Calu3 (cell line): ENCODE measurements at regions not wholly inside any gene's neighbourhood (a gene's known extent, or its start where the extent isn't known, plus 50 kb on each side); places are given as distances from the start of the nearest gene placed in this dataset.

ENCODE experiments used
- BruUV-seq: library from RNA; stranded (reverse); fragments of 400-500 nt; replicated peaks from 2 replicates; lab custom pipeline; 2021; lab: Mats Ljungman, UMichigan
- CTCF ChIA-PET: fragments of 300-600 bp; sonication (Branson Sonifier 250); formaldehyde crosslinking; loops from one replicate; lab custom pipeline; 2022; ENCODE audit warnings: antibody characterized with exemption; lab: Charles Lee
- DNase-seq: peaks from one replicate; pipeline ENCODE4 v3.0.0; 2022
- H3K27ac Mint-ChIP-seq: one replicate; pipeline ENCODE4 v1.8.0; 2022; ENCODE audit warnings: mixed read lengths; ENCODE audit not compliant: unreplicated experiment
- H3K27me3 Mint-ChIP-seq: one replicate; pipeline ENCODE4 v1.8.0; 2022; ENCODE audit warnings: mixed read lengths; ENCODE audit not compliant: unreplicated experiment
- H3K36me3 Mint-ChIP-seq: one replicate; pipeline ENCODE4 v1.8.0; 2022; ENCODE audit warnings: mild to moderate bottlenecking, moderate library complexity, mixed read lengths; ENCODE audit not compliant: insufficient read depth, unreplicated experiment
- H3K4me1 Mint-ChIP-seq: one replicate; pipeline ENCODE4 v1.8.0; 2022; ENCODE audit warnings: mild to moderate bottlenecking, low read depth, mixed read lengths; ENCODE audit not compliant: unreplicated experiment
- H3K4me3 Mint-ChIP-seq: one replicate; pipeline ENCODE4 v1.8.0; 2022; ENCODE audit warnings: mild to moderate bottlenecking, low read depth, moderate library complexity, mixed read lengths; ENCODE audit not compliant: unreplicated experiment
- H3K9me3 Mint-ChIP-seq: one replicate; pipeline ENCODE4 v1.8.0; 2022; ENCODE audit warnings: low read depth, mixed read lengths; ENCODE audit not compliant: unreplicated experiment
- CTCF ChIP-seq: fragments of 200-600 bp; IDR thresholded peaks from one replicate; pipeline ENCODE4 v1.8.0; 2022; ENCODE audit warnings: antibody characterized with exemption; ENCODE audit not compliant: unreplicated experiment
- intact Hi-C: fragments of 100-400 bp; cut with micrococcal nuclease; formaldehyde crosslinking; loops from one replicate; pipeline ENCODE4 v1.10.0; 2022; ENCODE audit not compliant: unreplicated experiment

- no peaks in the 10 kb centered on the region for H3K27me3 Mint-ChIP-seq
- no peak overlapping the region for H3K4me3 Mint-ChIP-seq
- H3K9me3 Mint-ChIP-seq: no peaks in the 10 kb centered on the region
- CTCF ChIA-PET: no interaction called here
- TF ChIP-seq CTCF: no peak
- H3K36me3 Mint-ChIP-seq: no peaks in the 10 kb centered on the region
- DNase-seq: no peak
- intact Hi-C loops: no loop called here
- H3K4me1 Mint-ChIP-seq: no peaks in the 10 kb centered on the region
- no TSS peak for BruUV-seq
- no peak overlapping the region for H3K27ac Mint-ChIP-seq
These were observed 568.9 kb upstream of the MKI67 start for GRCh38 chr10:128694851-128695725.

- TF ChIP-seq CTCF: no peak
- Mint-ChIP-seq H3K4me3 (no peak overlapping the region), H3K27me3 (no peaks in the 10 kb centered on the region), H3K27ac (no peak overlapping the region), H3K36me3 (no peaks in the 10 kb centered on the region), H3K9me3 (no peaks in the 10 kb centered on the region), H3K4me1 (no peaks in the 10 kb centered on the region)
- CTCF ChIA-PET: no interaction called here
- no peak for DNase-seq
- BruUV-seq: no TSS peak
- intact Hi-C loops: no loop called here
These were observed 569.7 kb upstream of the MKI67 start for GRCh38 chr10:128695931-128696330.

- no peak for DNase-seq
- BruUV-seq: no TSS peak
- Mint-ChIP-seq H3K27ac (no peak overlapping the region), H3K4me1 (no peaks in the 10 kb centered on the region), H3K9me3 (no peaks in the 10 kb centered on the region), H3K27me3 (no peaks in the 10 kb centered on the region), H3K4me3 (no peak overlapping the region), H3K36me3 (no peaks in the 10 kb centered on the region)
- intact Hi-C loops: no loop called here
- CTCF ChIA-PET: no interaction called here
- no peak for TF ChIP-seq CTCF
These were observed 571.2 kb upstream of the MKI67 start for GRCh38 chr10:128697437-128697836.

GRCh38 chr10:128701381-128701780, 575.2 kb upstream of the MKI67 start:
- intact Hi-C loops: no loop called here
- H3K4me1 Mint-ChIP-seq: no peaks in the 10 kb centered on the region
- CTCF ChIA-PET: no interaction called here
- H3K27ac Mint-ChIP-seq: no peak overlapping the region
- H3K9me3 Mint-ChIP-seq: peaks cover 3% of the 10 kb centered on the region
- H3K4me3 Mint-ChIP-seq: no peak overlapping the region
- no peaks in the 10 kb centered on the region for H3K27me3 Mint-ChIP-seq
- BruUV-seq: no TSS peak
- no peaks in the 10 kb centered on the region for H3K36me3 Mint-ChIP-seq
- TF ChIP-seq CTCF: no peak
- DNase-seq: no peak
